Endothelial cell of umbilical vein (primary cell): ENCODE measurements at regions not wholly inside any gene's neighbourhood (a gene's known extent, or its start where the extent isn't known, plus 50 kb on each side); places are given as distances from the start of the nearest gene placed in this dataset.

Experiments
- BruUV-seq: library from RNA; stranded (reverse); fragments of 400-500 nt; replicated peaks from 2 replicates; lab custom pipeline; 2021; lab: Mats Ljungman, UMichigan
- CTCF ChIA-PET: fragments of 300-600, 350-600 bp; sonication (Branson Sonifier 250); formaldehyde crosslinking; loops from one replicate; lab custom pipeline; 2021; ENCODE audit warnings: antibody characterized with exemption, inconsistent platforms; lab: Charles Lee
- POLR2A ChIA-PET: fragments of 300-600, 350-600 bp; sonication (Branson Sonifier 250); formaldehyde crosslinking; loops from one replicate; lab custom pipeline; 2021; ENCODE audit warnings: antibody characterized with exemption, inconsistent platforms; lab: Charles Lee
- DNase-seq: peaks from one replicate; pipeline ENCODE4 v3.0.0-alpha.2; 2011; ENCODE audit warnings: low read depth, low spot score
- FAIRE-seq: peaks from 2 replicates; lab custom pipeline; 2011; peaks lifted over from hg19 to GRCh38; lab: Jason Lieb, UNC
- H2AFZ ChIP-seq: 2 replicates; pipeline ENCODE4 v1.6.0; 2012; ENCODE audit warnings: low read depth, low read length, control low read depth, inconsistent platforms
- H3K27ac ChIP-seq: 2 replicates; pipeline ENCODE4 v1.5.1; 2011; ENCODE audit warnings: low read depth, mild to moderate bottlenecking, control low read depth, low read length, moderate library complexity; ENCODE audit not compliant: insufficient read depth
- H3K27me3 ChIP-seq, 2 experiments: 2 replicates each; pipeline versions ENCODE4 v1.6.0 to v1.6.1; 2011; ENCODE audit warnings: low read length in 2 of 2, mixed read lengths in 1 of 2; ENCODE audit not compliant: control insufficient read depth in 2 of 2, insufficient read depth in 2 of 2
- H3K36me3 ChIP-seq, 2 experiments: 2 replicates in 1 of 2; 3 replicates in 1 of 2; pipeline ENCODE4 v1.5.1; 2011; ENCODE audit warnings: low read length in 2 of 2, mild to moderate bottlenecking in 1 of 2, moderate library complexity in 1 of 2; ENCODE audit not compliant: control insufficient read depth in 2 of 2, insufficient read depth in 2 of 2; ENCODE audit errors: extremely low read depth in 1 of 2
- H3K4me1 ChIP-seq: 3 replicates; pipeline ENCODE4 v1.5.1; 2011; ENCODE audit warnings: mild to moderate bottlenecking, low read length; ENCODE audit not compliant: control insufficient read depth, insufficient read depth; ENCODE audit errors: extremely low read depth
- H3K4me2 ChIP-seq: 2 replicates; pipeline ENCODE4 v1.6.1; 2011; ENCODE audit warnings: low read length, control low read depth, mixed read lengths; ENCODE audit not compliant: insufficient read depth
- H3K4me3 ChIP-seq, 3 experiments: fragments of 200-600 bp in 1 of 3; sonication (generic), shearing (Covaris generic) in 1 of 3; replicated peaks in 1 of 3; 2 replicates each; pipeline ENCODE4 v1.5.1; 2011 to 2016; ENCODE audit warnings: control low read depth in 3 of 3, low read length in 3 of 3, mild to moderate bottlenecking in 2 of 3, inconsistent platforms in 1 of 3, low read depth in 1 of 3, moderate library complexity in 1 of 3; ENCODE audit not compliant: insufficient read depth in 1 of 3
- H3K79me2 ChIP-seq: 2 replicates; pipeline ENCODE4 v1.6.0; 2012; ENCODE audit warnings: low read length, inconsistent platforms; ENCODE audit not compliant: control insufficient read depth, insufficient read depth
- H3K9ac ChIP-seq: replicated peaks from 2 replicates; pipeline ENCODE3; 2011; ENCODE audit warnings: low read length, control low read depth; ENCODE audit not compliant: insufficient read depth; ENCODE audit errors: extremely low read depth
- H3K9me1 ChIP-seq: replicated peaks from 3 replicates; pipeline ENCODE4 v1.6.0; 2011; ENCODE audit warnings: mild to moderate bottlenecking, low read length; ENCODE audit not compliant: control insufficient read depth, insufficient read depth; ENCODE audit errors: extremely low read depth
- H3K9me3 ChIP-seq: replicated peaks from 2 replicates; pipeline ENCODE4 v1.5.1; 2012; ENCODE audit warnings: low read length, inconsistent platforms; ENCODE audit not compliant: control insufficient read depth, insufficient read depth
- H4K20me1 ChIP-seq: replicated peaks from 2 replicates; pipeline ENCODE3; 2011; ENCODE audit warnings: mild to moderate bottlenecking, low read length; ENCODE audit not compliant: control insufficient read depth, insufficient read depth; ENCODE audit errors: extremely low read depth
- EZH2 ChIP-seq: IDR thresholded peaks from 2 replicates; pipeline ENCODE4 v1.6.1; 2012; ENCODE audit warnings: borderline replicate concordance, low read depth, mild to moderate bottlenecking, moderate library complexity, low read length, inconsistent platforms; ENCODE audit not compliant: severe bottlenecking
- FOS ChIP-seq: IDR thresholded peaks from 2 replicates; pipeline ENCODE4 v1.6.1; 2011; ENCODE audit warnings: mild to moderate bottlenecking, low read length, moderate library complexity, borderline replicate concordance; ENCODE audit not compliant: insufficient read depth
- MYC ChIP-seq: IDR thresholded peaks from one replicate; pipeline ENCODE4 v1.6.1; 2011; ENCODE audit warnings: mild to moderate bottlenecking, low read depth, low read length
- POLR2AphosphoS5 ChIP-seq: IDR thresholded peaks from 2 replicates; pipeline ENCODE4 v1.6.1; 2012; ENCODE audit warnings: low read depth, mild to moderate bottlenecking, control low read depth, low read length, moderate library complexity; ENCODE audit not compliant: insufficient read depth
- dilution Hi-C: fragments of 300-500 bp; cut with MboI; formaldehyde crosslinking; loops from one replicate; pipeline ENCODE4 v1.15.0; 2019; ENCODE audit warnings: low sequenced_read_pairs; ENCODE audit not compliant: extremely low pct_ligation_motif_present
- intact Hi-C: fragments of 100-400 bp; cut with micrococcal nuclease; formaldehyde crosslinking; loops from one replicate; pipeline ENCODE4 v1.10.0; 2022
- TF ChIP-seq, protein P1 (sequence below), 2 donors: IDR thresholded peaks; 1 replicate in 1 of 2; 2 replicates in 1 of 2; pipeline ENCODE4 v1.5.1; 2011; ENCODE audit warnings: low read length in 2 of 2, mild to moderate bottlenecking in 2 of 2, moderate library complexity in 2 of 2, control low read depth in 1 of 2, inconsistent platforms in 1 of 2, low read depth in 1 of 2; ENCODE audit not compliant: insufficient read depth in 1 of 2; ENCODE audit errors: extremely low read depth in 1 of 2
- TF ChIP-seq, protein P2 (sequence below): IDR thresholded peaks from 2 replicates; pipeline ENCODE4 v1.6.1; 2011; ENCODE audit not compliant: insufficient read depth, insufficient read length

DNA sequence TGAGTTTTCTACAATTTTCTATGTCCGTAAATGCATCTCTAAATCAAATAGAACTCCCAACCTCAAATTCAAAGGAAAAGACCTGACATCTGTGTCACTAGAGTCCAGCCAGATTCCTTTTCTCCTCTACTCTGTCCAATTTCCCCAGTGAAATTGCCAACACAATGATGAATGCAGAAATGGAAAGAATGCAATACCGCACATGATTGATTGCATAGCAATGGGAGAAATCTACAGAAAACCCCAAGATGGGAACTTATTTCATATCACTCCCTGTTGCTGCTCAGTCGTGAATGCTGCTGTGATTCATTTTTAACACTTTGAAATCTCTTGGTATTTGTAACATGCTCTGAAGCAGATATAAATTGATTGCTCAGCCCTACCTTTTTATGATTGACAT lies 355.1 kb upstream of the TUSC1 start:
- dilution Hi-C loops (no loop called here), intact Hi-C loops (no loop called here)
- no peaks in the 10 kb centered on the region for H4K20me1 ChIP-seq
- H3K27ac ChIP-seq, result no peak overlapping the region
- DNase-seq, result no peak
- no peaks in the 10 kb centered on the region for H3K27me3 ChIP-seq
- H3K9me3 ChIP-seq, result no peaks in the 10 kb centered on the region
- ChIA-PET POLR2A (no interaction called here), CTCF (interaction anchor here (0.9 kb wide), 1 partner anchor 11 kb away, joined by 3 read pairs; no protein-coding TSS in a partner anchor)
- H3K4me1 ChIP-seq, result no peaks in the 10 kb centered on the region
- H3K9ac ChIP-seq, result no peak overlapping the region
- no peaks in the 10 kb centered on the region for H3K9me1 ChIP-seq
- TF ChIP-seq EZH2 (no peak), MYC (no peak), FOS (no peak)
- no peaks in the 10 kb centered on the region for H3K79me2 ChIP-seq
- no peak for FAIRE-seq
- no peaks in the 10 kb centered on the region for H3K36me3 ChIP-seq
- BruUV-seq, result no TSS peak
- no peak overlapping the region for H3K4me3 ChIP-seq
- H2AFZ ChIP-seq, result no peak overlapping the region
- H3K4me2 ChIP-seq, result no peak overlapping the region

DNA sequence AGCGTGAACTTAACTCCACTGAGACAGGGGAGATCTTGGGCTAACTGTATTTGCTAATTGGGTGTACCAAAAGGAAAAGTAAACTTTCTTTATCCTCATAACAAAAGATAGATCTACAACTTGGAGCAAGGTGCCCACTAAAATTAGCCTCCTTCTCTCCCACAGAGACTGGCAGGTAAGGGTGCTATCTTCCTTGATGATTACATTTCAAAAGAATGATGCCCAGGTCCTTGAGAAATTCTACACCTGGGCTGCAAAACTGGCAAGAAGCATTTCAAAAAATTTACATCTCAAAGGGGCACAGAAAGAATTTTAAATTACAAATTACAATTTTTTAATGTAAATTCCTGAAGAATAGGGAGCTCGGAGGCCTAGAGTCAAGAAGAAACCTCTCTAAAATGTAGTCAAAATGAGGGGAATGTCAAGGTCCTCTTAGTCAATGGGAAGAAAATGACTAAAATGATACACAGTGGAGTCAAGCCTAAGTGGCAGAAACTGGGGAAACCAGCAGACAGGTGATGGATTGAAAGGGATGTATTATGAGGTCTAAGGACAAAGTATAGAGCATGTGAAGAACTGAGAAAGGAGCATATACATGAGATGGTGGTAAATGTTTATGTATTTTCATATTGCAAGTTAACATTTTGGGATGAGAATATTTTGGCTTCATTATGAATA lies 348.3 kb upstream of the TUSC1 start:
- CTCF ChIA-PET, result no interaction called here
- BruUV-seq, result no TSS peak
- DNase-seq, result no peak

More for the DNA sequence above, 348.3 kb upstream of the TUSC1 start:
- dilution Hi-C loops, result no loop called here
- Histone ChIP-seq H3K9ac (no peak overlapping the region), H3K9me3 (no peaks in the 10 kb centered on the region), H3K27ac (no peak overlapping the region), H3K4me2 (no peak overlapping the region), H3K4me1 (no peaks in the 10 kb centered on the region), H2AFZ (no peak overlapping the region), H3K27me3 (no peaks in the 10 kb centered on the region), H3K4me3 (no peak overlapping the region), H3K36me3 (no peaks in the 10 kb centered on the region), H3K9me1 (no peaks in the 10 kb centered on the region), H3K79me2 (no peaks in the 10 kb centered on the region), H4K20me1 (no peaks in the 10 kb centered on the region)
- POLR2A ChIA-PET, result no interaction called here
- intact Hi-C loops, result no loop called here
- TF ChIP-seq, protein P1, sequence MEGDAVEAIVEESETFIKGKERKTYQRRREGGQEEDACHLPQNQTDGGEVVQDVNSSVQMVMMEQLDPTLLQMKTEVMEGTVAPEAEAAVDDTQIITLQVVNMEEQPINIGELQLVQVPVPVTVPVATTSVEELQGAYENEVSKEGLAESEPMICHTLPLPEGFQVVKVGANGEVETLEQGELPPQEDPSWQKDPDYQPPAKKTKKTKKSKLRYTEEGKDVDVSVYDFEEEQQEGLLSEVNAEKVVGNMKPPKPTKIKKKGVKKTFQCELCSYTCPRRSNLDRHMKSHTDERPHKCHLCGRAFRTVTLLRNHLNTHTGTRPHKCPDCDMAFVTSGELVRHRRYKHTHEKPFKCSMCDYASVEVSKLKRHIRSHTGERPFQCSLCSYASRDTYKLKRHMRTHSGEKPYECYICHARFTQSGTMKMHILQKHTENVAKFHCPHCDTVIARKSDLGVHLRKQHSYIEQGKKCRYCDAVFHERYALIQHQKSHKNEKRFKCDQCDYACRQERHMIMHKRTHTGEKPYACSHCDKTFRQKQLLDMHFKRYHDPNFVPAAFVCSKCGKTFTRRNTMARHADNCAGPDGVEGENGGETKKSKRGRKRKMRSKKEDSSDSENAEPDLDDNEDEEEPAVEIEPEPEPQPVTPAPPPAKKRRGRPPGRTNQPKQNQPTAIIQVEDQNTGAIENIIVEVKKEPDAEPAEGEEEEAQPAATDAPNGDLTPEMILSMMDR (IDR thresholded peaks at IDR 0.05; ENCODE audit: extremely low read depth in 1 of 2, insufficient read depth in 1 of 2, low read depth in 1 of 2, low read length in 2 of 2), result no peak
- TF ChIP-seq, protein P2, sequence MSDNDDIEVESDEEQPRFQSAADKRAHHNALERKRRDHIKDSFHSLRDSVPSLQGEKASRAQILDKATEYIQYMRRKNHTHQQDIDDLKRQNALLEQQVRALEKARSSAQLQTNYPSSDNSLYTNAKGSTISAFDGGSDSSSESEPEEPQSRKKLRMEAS, result no peak
- TF ChIP-seq EZH2, result no peak
- TF ChIP-seq POLR2AphosphoS5, result no peak
- TF ChIP-seq MYC, result no peak
- no peak for TF ChIP-seq FOS
- no peak for FAIRE-seq
